HG03558 (cell line): ENCODE measurements at regions not wholly inside any gene's neighbourhood (a gene's known extent, or its start where the extent isn't known, plus 50 kb on each side); places are given as distances from the start of the nearest gene placed in this dataset.
"Not testable (repeated sequence)": the region's sequence is repeated elsewhere in the genome, so short reads cannot be mapped to it uniquely, and the experiment has no call there.

Experiments
- ATAC-seq: cut with Tn5 transposase; IDR thresholded peaks from one replicate; pipeline ENCODE4 v1.9.1; 2021; ENCODE audit warnings: moderate number of reproducible peaks; ENCODE audit not compliant: unreplicated experiment; ENCODE audit errors: extremely low read depth

GRCh38 chr7:118389629-118390028 is 165.1 kb downstream of the ANKRD7 start:
- ATAC-seq, result no peak

GRCh38 chr7:118404211-118404610 is 179.7 kb downstream of the ANKRD7 start:
- ATAC-seq, result no peak

GRCh38 chr7:118418433-118418832 is 193.9 kb downstream of the ANKRD7 start:
- no peak for ATAC-seq

GRCh38 chr7:118420888-118421287 is 196.4 kb downstream of the ANKRD7 start:
- no peak for ATAC-seq

- no peak for ATAC-seq
These were observed 204.6 kb downstream of the ANKRD7 start for GRCh38 chr7:118429141-118429540.

- no peak for ATAC-seq
These were observed 212.2 kb downstream of the ANKRD7 start for GRCh38 chr7:118436663-118437062.

GRCh38 chr7:118449030-118449429 is 224.5 kb downstream of the ANKRD7 start:
- not testable (repeated sequence) for ATAC-seq

GRCh38 chr7:118449797-118450567 is 225.5 kb downstream of the ANKRD7 start:
- no peak for ATAC-seq

- no peak for ATAC-seq
These were observed 227.6 kb downstream of the ANKRD7 start for GRCh38 chr7:118452128-118452527.

GRCh38 chr7:118467381-118467780 is 242.9 kb downstream of the ANKRD7 start:
- ATAC-seq, result no peak

GRCh38 chr7:118472581-118472980 is 248.1 kb downstream of the ANKRD7 start:
- no peak for ATAC-seq

- ATAC-seq, result no peak
These were observed 248.8 kb downstream of the ANKRD7 start for GRCh38 chr7:118473271-118473670.

- ATAC-seq, result no peak
These were observed 251.5 kb downstream of the ANKRD7 start for GRCh38 chr7:118476036-118476435.

- no peak for ATAC-seq
These were observed 252.5 kb downstream of the ANKRD7 start for GRCh38 chr7:118477036-118477435.

- ATAC-seq, result no peak
These were observed 253.7 kb downstream of the ANKRD7 start for GRCh38 chr7:118478236-118478635.

GRCh38 chr7:118478931-118479330 is 254.4 kb downstream of the ANKRD7 start:
- no peak for ATAC-seq

GRCh38 chr7:118492466-118492865 is 268.0 kb downstream of the ANKRD7 start:
- ATAC-seq, result no peak

GRCh38 chr7:118496138-118496644 is 271.7 kb downstream of the ANKRD7 start:
- no peak for ATAC-seq

- ATAC-seq, result no peak
These were observed 277.7 kb downstream of the ANKRD7 start for GRCh38 chr7:118502235-118502634.

GRCh38 chr7:118511146-118511545 is 286.6 kb downstream of the ANKRD7 start:
- no peak for ATAC-seq

GRCh38 chr7:118517275-118517674 is 292.8 kb downstream of the ANKRD7 start:
- no peak for ATAC-seq

GRCh38 chr7:118525020-118525419 is 300.5 kb downstream of the ANKRD7 start:
- no peak for ATAC-seq
